B cell (primary cell): ENCODE measurements at regions not wholly inside any gene's neighbourhood (a gene's known extent, or its start where the extent isn't known, plus 50 kb on each side); places are given as distances from the start of the nearest gene placed in this dataset.

Experiments
- ATAC-seq: fragments of 200-7000 bp; cut with Tn5 transposase; one replicate; pipeline ENCODE4 v1.10.0; 2021; ENCODE audit warnings: low read depth, mild to moderate bottlenecking, moderate number of reproducible peaks, moderate library complexity
- CTCF ChIA-PET: fragments of 350-600 bp; sonication (Branson Sonifier 250); formaldehyde crosslinking; loops from one replicate; lab custom pipeline; 2021; ENCODE audit warnings: antibody characterized with exemption, inconsistent platforms; lab: Charles Lee
- POLR2A ChIA-PET: fragments of 350-600 bp; sonication (Branson Sonifier 250); formaldehyde crosslinking; loops from one replicate; lab custom pipeline; 2021; ENCODE audit warnings: antibody characterized with exemption; lab: Charles Lee
- DNase-seq: peaks from one replicate; pipeline ENCODE4 v3.0.0; 2013
- H2AFZ ChIP-seq: 2 replicates; pipeline ENCODE4 v1.6.1; 2012; ENCODE audit warnings: mild to moderate bottlenecking, low read depth, low read length; ENCODE audit not compliant: insufficient read depth, poor library complexity, severe bottlenecking
- H3K27ac ChIP-seq, 2 donors: 1 replicate in 1 of 2; 2 replicates in 1 of 2; pipeline ENCODE4 v1.5.1; 2012 to 2013; ENCODE audit warnings: low read length in 2 of 2, mild to moderate bottlenecking in 2 of 2, moderate library complexity in 1 of 2
- H3K27me3 ChIP-seq, 4 experiments: fragments of 200-600 bp in 1 of 4; sonication (generic) in 1 of 4; replicated peaks in 1 of 4; 1 replicate in 2 of 4; 2 replicates in 2 of 4; pipeline versions ENCODE4 v1.6.1 to v1.7.0; 2013 to 2016; ENCODE audit warnings: low read length in 3 of 4, mild to moderate bottlenecking in 2 of 4, mixed read lengths in 1 of 4, moderate library complexity in 1 of 4; ENCODE audit not compliant: insufficient read depth in 4 of 4, control insufficient read depth in 3 of 4; ENCODE audit errors: control extremely low read depth in 1 of 4
- H3K36me3 ChIP-seq, 2 experiments: replicated peaks in 1 of 2; 1 replicate in 1 of 2; 2 replicates in 1 of 2; pipeline versions ENCODE4 v1.6.1 to v1.7.1; 2013; ENCODE audit warnings: low read length in 1 of 2; ENCODE audit not compliant: insufficient read depth in 2 of 2, control insufficient read depth in 1 of 2; ENCODE audit errors: control extremely low read depth in 1 of 2, extremely low read depth in 1 of 2
- H3K4me1 ChIP-seq, 2 donors: fragments of 200-600 bp in 1 of 2; sonication (generic) in 1 of 2; 1 replicate in 1 of 2; 2 replicates in 1 of 2; pipeline versions ENCODE4 v1.5.1 to v1.6.1; 2013 to 2017; ENCODE audit warnings: low read length in 2 of 2; ENCODE audit not compliant: control insufficient read depth in 2 of 2, insufficient read depth in 2 of 2
- H3K4me2 ChIP-seq: replicated peaks from 2 replicates; pipeline ENCODE3; 2012; ENCODE audit warnings: mild to moderate bottlenecking, low read depth, low read length; ENCODE audit not compliant: poor library complexity, severe bottlenecking
- H3K4me3 ChIP-seq, 5 experiments: fragments of 200-600 bp in 1 of 5; sonication (generic) in 1 of 5; 1 replicate in 3 of 5; 2 replicates in 2 of 5; pipeline versions ENCODE4 v1.5.1 to v1.7.0; 2011 to 2016; ENCODE audit warnings: low read length in 4 of 5, mild to moderate bottlenecking in 4 of 5, low read depth in 2 of 5, control low read depth in 1 of 5, moderate library complexity in 1 of 5; ENCODE audit not compliant: insufficient read depth in 1 of 5; ENCODE audit errors: control extremely low read depth in 1 of 5, extremely low read depth in 1 of 5
- H3K79me2 ChIP-seq: fragments of 200-600 bp; sonication (generic); one replicate; pipeline ENCODE4 v1.6.0; 2016; ENCODE audit warnings: low read length; ENCODE audit not compliant: control insufficient read depth, insufficient read depth
- H3K9ac ChIP-seq: fragments of 200-600 bp; sonication (generic); 2 replicates; pipeline ENCODE4 v1.6.1; 2017; ENCODE audit warnings: mild to moderate bottlenecking, low read length, moderate library complexity
- H3K9me3 ChIP-seq, 3 donors: one replicate each; pipeline versions ENCODE4 v1.6.1 to v1.7.1; 2013; ENCODE audit warnings: low read length in 2 of 3; ENCODE audit not compliant: control insufficient read depth in 2 of 3, insufficient read depth in 1 of 3; ENCODE audit errors: control extremely low read depth in 1 of 3
- H4K20me1 ChIP-seq: 2 replicates; pipeline ENCODE4 v1.6.0; 2012; ENCODE audit warnings: mild to moderate bottlenecking, low read length; ENCODE audit not compliant: insufficient read depth, control insufficient read depth, poor library complexity, severe bottlenecking
- H3K27ac Mint-ChIP-seq: one replicate; pipeline ENCODE4 v1.8.0; 2021; ENCODE audit warnings: mixed read lengths
- H3K27me3 Mint-ChIP-seq: one replicate; pipeline ENCODE4 v1.8.0; 2021; ENCODE audit warnings: mixed read lengths
- H3K4me1 Mint-ChIP-seq: one replicate; pipeline ENCODE4 v1.8.0; 2021; ENCODE audit warnings: mixed read lengths
- H3K4me3 Mint-ChIP-seq: one replicate; pipeline ENCODE4 v1.8.0; 2021; ENCODE audit warnings: mixed read lengths
- H3K9me3 Mint-ChIP-seq: one replicate; pipeline ENCODE4 v1.8.0; 2022; ENCODE audit warnings: mixed read lengths; ENCODE audit not compliant: insufficient read depth
- CTCF ChIP-seq: fragments of 200-600 bp; IDR thresholded peaks from one replicate; pipeline ENCODE4 v1.8.0; 2022; ENCODE audit warnings: antibody characterized with exemption, mild to moderate bottlenecking
- EZH2 ChIP-seq: IDR thresholded peaks from 2 replicates; pipeline ENCODE4 v1.6.1; 2012; ENCODE audit warnings: borderline replicate concordance, low read depth, mild to moderate bottlenecking, moderate library complexity, low read length; ENCODE audit not compliant: insufficient read depth, poor library complexity, severe bottlenecking
- WGBS: methylation state at CpG from one replicate; pipeline ENCODE4 v1.1.5; 2013; ENCODE audit warnings: missing lambda C conversion rate; ENCODE audit not compliant: insufficient coverage; 5-methylcytosine and 5-hydroxymethylcytosine counted together
- intact Hi-C: fragments of 100-400 bp; cut with micrococcal nuclease; formaldehyde crosslinking; loops from one replicate; pipeline ENCODE4 v1.10.0; 2022

- Histone ChIP-seq H3K36me3 (no peaks in the 10 kb centered on the region), H3K4me3 (no peak overlapping the region), H3K9ac (no peak overlapping the region), H3K9me3 (no peaks in the 10 kb centered on the region), H3K4me2 (no peak overlapping the region), H3K79me2 (no peaks in the 10 kb centered on the region), H3K27ac (no peak overlapping the region), H3K4me1 (no peaks in the 10 kb centered on the region), H3K27me3 (no peaks in the 10 kb centered on the region), H2AFZ (no peak overlapping the region), H4K20me1 (no peaks in the 10 kb centered on the region)
- Mint-ChIP-seq H3K27me3 (no peaks in the 10 kb centered on the region), H3K4me1 (no peaks in the 10 kb centered on the region), H3K9me3 (peaks cover 3% of the 10 kb centered on the region), H3K4me3 (no peak overlapping the region), H3K27ac (no peak overlapping the region)
- POLR2A ChIA-PET = no interaction called here
- no CpG with 5 or more reads among the region's 1 CpG for WGBS
- no peak for TF ChIP-seq EZH2
- TF ChIP-seq CTCF = no peak
- DNase-seq (no peak), ATAC-seq (no peak)
- intact Hi-C loops = no loop called here
- CTCF ChIA-PET = no interaction called here
Measured at GRCh38 chrX:115490814-115491213, 70.2 kb upstream of the PLS3 start.

GRCh38 chrX:115491766-115492165 is 69.2 kb upstream of the PLS3 start:
- Histone ChIP-seq H3K27me3 (no peaks in the 10 kb centered on the region), H3K4me3 (no peak overlapping the region), H3K9ac (no peak overlapping the region), H3K4me1 (no peaks in the 10 kb centered on the region), H3K79me2 (no peaks in the 10 kb centered on the region), H4K20me1 (no peaks in the 10 kb centered on the region), H2AFZ (no peak overlapping the region), H3K36me3 (no peaks in the 10 kb centered on the region), H3K27ac (no peak overlapping the region), H3K9me3 (no peaks in the 10 kb centered on the region), H3K4me2 (no peak overlapping the region)
- Mint-ChIP-seq H3K4me1 (no peaks in the 10 kb centered on the region), H3K27ac (no peak overlapping the region), H3K27me3 (no peaks in the 10 kb centered on the region), H3K9me3 (no peaks in the 10 kb centered on the region), H3K4me3 (no peak overlapping the region)
- ATAC-seq (no peak), DNase-seq (no peak)
- TF ChIP-seq CTCF = no peak
- intact Hi-C loops = no loop called here
- POLR2A ChIA-PET = no interaction called here
- CTCF ChIA-PET = no interaction called here
